IPS DF 6.9 (cell line): ENCODE measurements at regions not wholly inside any gene's neighbourhood (a gene's known extent, or its start where the extent isn't known, plus 50 kb on each side); places are given as distances from the start of the nearest gene placed in this dataset.

Source experiments
- DNase-seq: peaks from one replicate; pipeline ENCODE4 v3.0.0-alpha.2; 2013; ENCODE audit warnings: low read depth, low spot score
- H3K27ac ChIP-seq: one replicate; pipeline ENCODE4 v1.5.1; 2013; ENCODE audit warnings: low read length, control low read depth
- H3K27me3 ChIP-seq: 2 replicates; pipeline ENCODE4 v1.6.1; 2013; ENCODE audit warnings: mild to moderate bottlenecking, low read length; ENCODE audit not compliant: control insufficient read depth, insufficient read depth
- H3K36me3 ChIP-seq: 2 replicates; pipeline ENCODE4 v1.6.1; 2013; ENCODE audit warnings: low read length; ENCODE audit not compliant: control insufficient read depth, insufficient read depth
- H3K4me1 ChIP-seq: 2 replicates; pipeline ENCODE4 v1.6.1; 2013; ENCODE audit warnings: low read length; ENCODE audit not compliant: control insufficient read depth, insufficient read depth
- H3K4me3 ChIP-seq: 2 replicates; pipeline ENCODE4 v1.5.1; 2013; ENCODE audit warnings: mild to moderate bottlenecking, low read length
- H3K9me3 ChIP-seq: 2 replicates; pipeline ENCODE4 v1.6.1; 2013; ENCODE audit warnings: low read length, inconsistent platforms; ENCODE audit not compliant: control insufficient read depth, insufficient read depth
- whole genome bisulfite sequencing: extraction: QIAGEN DNeasy Blood & Tissue Kit; methylation state at CpG from one replicate; pipeline ENCODE4 v1.1.7; 2013; ENCODE audit warnings: mixed read lengths, missing lambda C conversion rate; ENCODE audit not compliant: insufficient read length, insufficient coverage; 5-methylcytosine and 5-hydroxymethylcytosine counted together

- Histone ChIP-seq H3K4me1 (peaks cover 3% of the 10 kb centered on the region; the same call in 1 of the 2 replicates), H3K27ac (no peak overlapping the region), H3K9me3 (no peaks in the 10 kb centered on the region; the same call in 1 of the 2 replicates), H3K36me3 (no peaks in the 10 kb centered on the region), H3K4me3 (no peak overlapping the region), H3K27me3 (no peaks in the 10 kb centered on the region)
- no CpG with 5 or more reads among the region's 6 CpGs for WGBS
- DNase-seq = no peak
Observed at GRCh38 chr10:31622978-31623377, 304.0 kb downstream of the ZEB1 start.

GRCh38 chr10:31621733-31622132 lies 302.7 kb downstream of the ZEB1 start:
- H3K4me1 ChIP-seq = peaks cover 3% of the 10 kb centered on the region; the same call in 1 of the 2 replicates
- no peaks in the 10 kb centered on the region; the same call in 1 of the 2 replicates for H3K9me3 ChIP-seq
- no peak overlapping the region for H3K27ac ChIP-seq
- DNase-seq = no peak
- no CpG with 5 or more reads among the region's 1 CpG for whole genome bisulfite sequencing
- H3K4me3 ChIP-seq = no peak overlapping the region
- H3K36me3 ChIP-seq = no peaks in the 10 kb centered on the region
- H3K27me3 ChIP-seq = no peaks in the 10 kb centered on the region

- no peak overlapping the region for H3K27ac ChIP-seq
- H3K4me1 ChIP-seq = peaks cover 3% of the 10 kb centered on the region; the same call in 1 of the 2 replicates
- WGBS = no CpG with 5 or more reads among the region's 14 CpGs
- DNase-seq = no peak
- no peak overlapping the region for H3K4me3 ChIP-seq
- no peaks in the 10 kb centered on the region for H3K36me3 ChIP-seq
- no peaks in the 10 kb centered on the region for H3K27me3 ChIP-seq
- H3K9me3 ChIP-seq = no peaks in the 10 kb centered on the region
Observed at GRCh38 chr10:31620226-31621151, 301.5 kb downstream of the ZEB1 start.

GRCh38 chr10:31619531-31620061 lies 300.6 kb downstream of the ZEB1 start:
- H3K4me3 ChIP-seq = no peak overlapping the region
- H3K4me1 ChIP-seq = peaks cover 3% of the 10 kb centered on the region; the same call in 1 of the 2 replicates
- WGBS = no CpG with 5 or more reads among the region's 8 CpGs
- H3K36me3 ChIP-seq = no peaks in the 10 kb centered on the region
- H3K27ac ChIP-seq = no peak overlapping the region
- DNase-seq = no peak
- no peaks in the 10 kb centered on the region for H3K9me3 ChIP-seq
- H3K27me3 ChIP-seq = no peaks in the 10 kb centered on the region

- no peaks in the 10 kb centered on the region for H3K36me3 ChIP-seq
- H3K27me3 ChIP-seq = no peaks in the 10 kb centered on the region
- no peak for DNase-seq
Observed at GRCh38 chr10:31618541-31619291, 299.7 kb downstream of the ZEB1 start.

GRCh38 chr10:31617757-31618156 lies 298.7 kb downstream of the ZEB1 start:
- Histone ChIP-seq H3K27ac (no peak overlapping the region), H3K4me3 (no peak overlapping the region), H3K9me3 (no peaks in the 10 kb centered on the region), H3K4me1 (peaks cover 3% of the 10 kb centered on the region; the same call in 1 of the 2 replicates), H3K36me3 (no peaks in the 10 kb centered on the region), H3K27me3 (no peaks in the 10 kb centered on the region)
- no CpG with 5 or more reads among the region's 2 CpGs for WGBS
- no peak for DNase-seq

More at GRCh38 chr10:31618541-31619291, 299.7 kb downstream of the ZEB1 start:
- Histone ChIP-seq H3K9me3 (no peaks in the 10 kb centered on the region), H3K4me1 (peaks cover 3% of the 10 kb centered on the region; the same call in 1 of the 2 replicates), H3K4me3 (no peak overlapping the region), H3K27ac (no peak overlapping the region)
- no CpG with 5 or more reads among the region's 17 CpGs for WGBS

GRCh38 chr10:31617133-31617532 lies 298.1 kb downstream of the ZEB1 start:
- no CpG with 5 or more reads among the region's 2 CpGs for WGBS
- no peak overlapping the region for H3K4me3 ChIP-seq
- no peaks in the 10 kb centered on the region for H3K9me3 ChIP-seq
- DNase-seq = no peak
- no peaks in the 10 kb centered on the region for H3K36me3 ChIP-seq
- no peaks in the 10 kb centered on the region for H3K27me3 ChIP-seq
- peaks cover 3% of the 10 kb centered on the region; the same call in 1 of the 2 replicates for H3K4me1 ChIP-seq
- no peak overlapping the region for H3K27ac ChIP-seq

GRCh38 chr10:31615129-31615528 lies 296.1 kb downstream of the ZEB1 start:
- Histone ChIP-seq H3K4me3 (no peak overlapping the region), H3K4me1 (peaks cover 3% of the 10 kb centered on the region; the same call in 1 of the 2 replicates), H3K36me3 (no peaks in the 10 kb centered on the region), H3K9me3 (no peaks in the 10 kb centered on the region), H3K27ac (no peak overlapping the region), H3K27me3 (no peaks in the 10 kb centered on the region)
- DNase-seq = no peak

- no peaks in the 10 kb centered on the region for H3K4me1 ChIP-seq
- no CpG with 5 or more reads among the region's 1 CpG for WGBS
- H3K4me3 ChIP-seq = no peak overlapping the region
Observed at GRCh38 chr10:31614611-31615010, 295.6 kb downstream of the ZEB1 start.

GRCh38 chr10:31612082-31612481 lies 293.1 kb downstream of the ZEB1 start:
- H3K4me3 ChIP-seq = no peak overlapping the region
- H3K36me3 ChIP-seq = no peaks in the 10 kb centered on the region
- H3K4me1 ChIP-seq = no peaks in the 10 kb centered on the region
- H3K9me3 ChIP-seq = no peaks in the 10 kb centered on the region
- no peak for DNase-seq
- whole genome bisulfite sequencing = no CpG with 5 or more reads among the region's 4 CpGs
- no peaks in the 10 kb centered on the region for H3K27me3 ChIP-seq
- no peak overlapping the region for H3K27ac ChIP-seq

More at GRCh38 chr10:31614611-31615010, 295.6 kb downstream of the ZEB1 start:
- H3K27ac ChIP-seq = no peak overlapping the region
- no peak for DNase-seq
- no peaks in the 10 kb centered on the region for H3K9me3 ChIP-seq
- H3K36me3 ChIP-seq = no peaks in the 10 kb centered on the region
- no peaks in the 10 kb centered on the region for H3K27me3 ChIP-seq
